Endothelial cell of umbilical vein (primary cell): ENCODE measurements at regions not wholly inside any gene's neighbourhood (a gene's known extent, or its start where the extent isn't known, plus 50 kb on each side); places are given as distances from the start of the nearest gene placed in this dataset.

ENCODE experiments used
- BruUV-seq: library from RNA; stranded (reverse); fragments of 400-500 nt; replicated peaks from 2 replicates; lab custom pipeline; 2021; lab: Mats Ljungman, UMichigan
- CTCF ChIA-PET: fragments of 300-600, 350-600 bp; sonication (Branson Sonifier 250); formaldehyde crosslinking; loops from one replicate; lab custom pipeline; 2021; ENCODE audit warnings: antibody characterized with exemption, inconsistent platforms; lab: Charles Lee
- POLR2A ChIA-PET: fragments of 300-600, 350-600 bp; sonication (Branson Sonifier 250); formaldehyde crosslinking; loops from one replicate; lab custom pipeline; 2021; ENCODE audit warnings: antibody characterized with exemption, inconsistent platforms; lab: Charles Lee
- DNase-seq: peaks from one replicate; pipeline ENCODE4 v3.0.0-alpha.2; 2011; ENCODE audit warnings: low read depth, low spot score
- FAIRE-seq: peaks from 2 replicates; lab custom pipeline; 2011; peaks lifted over from hg19 to GRCh38; lab: Jason Lieb, UNC
- H2AFZ ChIP-seq: 2 replicates; pipeline ENCODE4 v1.6.0; 2012; ENCODE audit warnings: low read depth, low read length, control low read depth, inconsistent platforms
- H3K27ac ChIP-seq: 2 replicates; pipeline ENCODE4 v1.5.1; 2011; ENCODE audit warnings: low read depth, mild to moderate bottlenecking, control low read depth, low read length, moderate library complexity; ENCODE audit not compliant: insufficient read depth
- H3K27me3 ChIP-seq, 2 experiments: 2 replicates each; pipeline versions ENCODE4 v1.6.0 to v1.6.1; 2011; ENCODE audit warnings: low read length in 2 of 2, mixed read lengths in 1 of 2; ENCODE audit not compliant: control insufficient read depth in 2 of 2, insufficient read depth in 2 of 2
- H3K36me3 ChIP-seq, 2 experiments: 2 replicates in 1 of 2; 3 replicates in 1 of 2; pipeline ENCODE4 v1.5.1; 2011; ENCODE audit warnings: low read length in 2 of 2, mild to moderate bottlenecking in 1 of 2, moderate library complexity in 1 of 2; ENCODE audit not compliant: control insufficient read depth in 2 of 2, insufficient read depth in 2 of 2; ENCODE audit errors: extremely low read depth in 1 of 2
- H3K4me1 ChIP-seq: 3 replicates; pipeline ENCODE4 v1.5.1; 2011; ENCODE audit warnings: mild to moderate bottlenecking, low read length; ENCODE audit not compliant: control insufficient read depth, insufficient read depth; ENCODE audit errors: extremely low read depth
- H3K4me2 ChIP-seq: 2 replicates; pipeline ENCODE4 v1.6.1; 2011; ENCODE audit warnings: low read length, control low read depth, mixed read lengths; ENCODE audit not compliant: insufficient read depth
- H3K4me3 ChIP-seq, 3 experiments: fragments of 200-600 bp in 1 of 3; sonication (generic), shearing (Covaris generic) in 1 of 3; replicated peaks in 1 of 3; 2 replicates each; pipeline ENCODE4 v1.5.1; 2011 to 2016; ENCODE audit warnings: control low read depth in 3 of 3, low read length in 3 of 3, mild to moderate bottlenecking in 2 of 3, inconsistent platforms in 1 of 3, low read depth in 1 of 3, moderate library complexity in 1 of 3; ENCODE audit not compliant: insufficient read depth in 1 of 3
- H3K79me2 ChIP-seq: 2 replicates; pipeline ENCODE4 v1.6.0; 2012; ENCODE audit warnings: low read length, inconsistent platforms; ENCODE audit not compliant: control insufficient read depth, insufficient read depth
- H3K9ac ChIP-seq: replicated peaks from 2 replicates; pipeline ENCODE3; 2011; ENCODE audit warnings: low read length, control low read depth; ENCODE audit not compliant: insufficient read depth; ENCODE audit errors: extremely low read depth
- H3K9me1 ChIP-seq: replicated peaks from 3 replicates; pipeline ENCODE4 v1.6.0; 2011; ENCODE audit warnings: mild to moderate bottlenecking, low read length; ENCODE audit not compliant: control insufficient read depth, insufficient read depth; ENCODE audit errors: extremely low read depth
- H3K9me3 ChIP-seq: replicated peaks from 2 replicates; pipeline ENCODE4 v1.5.1; 2012; ENCODE audit warnings: low read length, inconsistent platforms; ENCODE audit not compliant: control insufficient read depth, insufficient read depth
- H4K20me1 ChIP-seq: replicated peaks from 2 replicates; pipeline ENCODE3; 2011; ENCODE audit warnings: mild to moderate bottlenecking, low read length; ENCODE audit not compliant: control insufficient read depth, insufficient read depth; ENCODE audit errors: extremely low read depth
- CTCF ChIP-seq, 2 donors: IDR thresholded peaks; 1 replicate in 1 of 2; 2 replicates in 1 of 2; pipeline ENCODE4 v1.5.1; 2011; ENCODE audit warnings: low read length in 2 of 2, mild to moderate bottlenecking in 2 of 2, moderate library complexity in 2 of 2, control low read depth in 1 of 2, inconsistent platforms in 1 of 2, low read depth in 1 of 2; ENCODE audit not compliant: insufficient read depth in 1 of 2; ENCODE audit errors: extremely low read depth in 1 of 2
- EZH2 ChIP-seq: IDR thresholded peaks from 2 replicates; pipeline ENCODE4 v1.6.1; 2012; ENCODE audit warnings: borderline replicate concordance, low read depth, mild to moderate bottlenecking, moderate library complexity, low read length, inconsistent platforms; ENCODE audit not compliant: severe bottlenecking
- FOS ChIP-seq: IDR thresholded peaks from 2 replicates; pipeline ENCODE4 v1.6.1; 2011; ENCODE audit warnings: mild to moderate bottlenecking, low read length, moderate library complexity, borderline replicate concordance; ENCODE audit not compliant: insufficient read depth
- GATA2 ChIP-seq: IDR thresholded peaks from 2 replicates; pipeline ENCODE4 v1.7.0; 2011; ENCODE audit warnings: low read depth, mild to moderate bottlenecking, moderate library complexity, mixed read lengths, low read length; ENCODE audit not compliant: insufficient read length, insufficient read depth
- JUN ChIP-seq: IDR thresholded peaks from 2 replicates; pipeline ENCODE4 v1.6.1; 2011; ENCODE audit warnings: borderline replicate concordance, low read depth; ENCODE audit not compliant: insufficient read length, insufficient read depth
- MAX ChIP-seq: IDR thresholded peaks from 2 replicates; pipeline ENCODE4 v1.6.1; 2011; ENCODE audit not compliant: insufficient read depth, insufficient read length
- MYC ChIP-seq: IDR thresholded peaks from one replicate; pipeline ENCODE4 v1.6.1; 2011; ENCODE audit warnings: mild to moderate bottlenecking, low read depth, low read length
- POLR2A ChIP-seq: IDR thresholded peaks from 2 replicates; pipeline ENCODE4 v1.6.1; 2012; ENCODE audit warnings: low read depth, mild to moderate bottlenecking, control low read depth, low read length
- POLR2AphosphoS5 ChIP-seq: IDR thresholded peaks from 2 replicates; pipeline ENCODE4 v1.6.1; 2012; ENCODE audit warnings: low read depth, mild to moderate bottlenecking, control low read depth, low read length, moderate library complexity; ENCODE audit not compliant: insufficient read depth
- dilution Hi-C: fragments of 300-500 bp; cut with MboI; formaldehyde crosslinking; loops from one replicate; pipeline ENCODE4 v1.15.0; 2019; ENCODE audit warnings: low sequenced_read_pairs; ENCODE audit not compliant: extremely low pct_ligation_motif_present
- intact Hi-C: fragments of 100-400 bp; cut with micrococcal nuclease; formaldehyde crosslinking; loops from one replicate; pipeline ENCODE4 v1.10.0; 2022

GRCh38 chr3:146664403-146664802 is 59.3 kb upstream of the PLSCR5 start:
- dilution Hi-C loops (no loop called here), intact Hi-C loops (no loop called here)
- ChIA-PET CTCF (interaction anchor here (1.4 to 1.8 kb wide), 3 partner anchors 11 to 13 kb away, joined by 4 to 8 read pairs (median 8); no protein-coding TSS in a partner anchor), POLR2A (no interaction called here)
- no peaks in the 10 kb centered on the region for H3K79me2 ChIP-seq
- no peak overlapping the region for H3K4me2 ChIP-seq
- no peaks in the 10 kb centered on the region for H4K20me1 ChIP-seq
- no peak overlapping the region for H3K9ac ChIP-seq
- no peak overlapping the region for H2AFZ ChIP-seq
- TF ChIP-seq EZH2 (no peak), JUN (no peak), FOS (no peak), MAX (no peak), POLR2A (no peak), GATA2 (no peak), POLR2AphosphoS5 (no peak), MYC (no peak), CTCF (IDR thresholded peaks at IDR 0.05; ENCODE audit: extremely low read depth in 1 of 2, insufficient read depth in 1 of 2, low read depth in 1 of 2, low read length in 2 of 2) (no peak)
- DNase-seq (no peak), FAIRE-seq (no peak)
- H3K4me3 ChIP-seq: no peak overlapping the region
- H3K9me3 ChIP-seq: no peaks in the 10 kb centered on the region
- H3K9me1 ChIP-seq: no peaks in the 10 kb centered on the region
- H3K4me1 ChIP-seq: no peaks in the 10 kb centered on the region
- no TSS peak for BruUV-seq
- no peak overlapping the region for H3K27ac ChIP-seq
- H3K27me3 ChIP-seq: no peaks in the 10 kb centered on the region
- H3K36me3 ChIP-seq: no peaks in the 10 kb centered on the region
